ENCODE measurements at regions not wholly inside any gene's neighbourhood (a gene's known extent, or its start where the extent isn't known, plus 50 kb on each side); places are given as distances from the start of the nearest gene placed in this dataset.
"Not testable (repeated sequence)": the region's sequence is repeated elsewhere in the genome, so short reads cannot be mapped to it uniquely, and the experiment has no call there.

- Mint-ChIP-seq H3K27me3 (ENCODE audit: unreplicated experiment) (peaks cover 2% of the 10 kb centered on the region), H3K36me3 (ENCODE audit: low read depth, unreplicated experiment) (no peaks in the 10 kb centered on the region), H3K27ac (ENCODE audit: unreplicated experiment) (no peak overlapping the region), H3K4me3 (ENCODE audit: unreplicated experiment) (no peak overlapping the region), H3K9me3 (ENCODE audit: unreplicated experiment) (no peaks in the 10 kb centered on the region), H3K4me1 (ENCODE audit: unreplicated experiment) (peaks cover 11% of the 10 kb centered on the region)
- no peak for DNase-seq (ENCODE audit: low spot score)
- TF ChIP-seq CTCF (IDR thresholded peaks at IDR 0.05; ENCODE audit: unreplicated experiment): no peak
Measured at GRCh38 chr18:65606551-65607130, 144.2 kb upstream of the CDH7 start.

- H3K4me1 Mint-ChIP-seq (ENCODE audit: unreplicated experiment); H3K27me3 Mint-ChIP-seq (ENCODE audit: unreplicated experiment); H3K9me3 Mint-ChIP-seq (ENCODE audit: unreplicated experiment); H3K36me3 Mint-ChIP-seq (ENCODE audit: low read depth, unreplicated experiment); H3K4me3 Mint-ChIP-seq (ENCODE audit: unreplicated experiment); H3K27ac Mint-ChIP-seq (ENCODE audit: unreplicated experiment); DNase-seq (ENCODE audit: low spot score): not testable (repeated sequence)
Measured at GRCh38 chr18:65605352-65605751, 145.5 kb upstream of the CDH7 start.

DNA sequence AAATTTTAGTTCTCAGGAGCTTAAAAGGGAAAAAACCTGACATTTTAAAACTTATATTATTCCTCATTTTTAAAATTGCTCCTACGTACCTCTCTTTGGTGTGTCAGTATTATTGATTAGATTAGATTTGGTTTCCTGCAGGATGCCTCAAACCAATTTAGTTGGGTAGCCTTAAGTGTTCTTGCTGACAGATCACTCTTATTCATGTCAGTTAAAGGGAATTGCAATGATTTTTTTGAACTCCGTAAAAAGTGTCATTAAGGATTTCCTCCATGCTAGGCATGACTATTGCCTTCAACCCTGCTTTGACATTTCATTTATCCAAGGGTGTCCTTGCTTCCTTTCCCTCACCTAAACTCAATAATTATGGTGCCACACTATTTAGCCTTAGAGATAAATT is 149.0 kb upstream of the CDH7 start:
- H3K4me3 Mint-ChIP-seq (ENCODE audit: unreplicated experiment): no peak overlapping the region
- no peaks in the 10 kb centered on the region for H3K36me3 Mint-ChIP-seq (ENCODE audit: low read depth, unreplicated experiment)

GRCh38 chr18:65592435-65592834 is 158.4 kb upstream of the CDH7 start:
- Mint-ChIP-seq H3K27me3 (ENCODE audit: unreplicated experiment) (no peaks in the 10 kb centered on the region), H3K27ac (ENCODE audit: unreplicated experiment) (no peak overlapping the region), H3K4me1 (ENCODE audit: unreplicated experiment) (no peaks in the 10 kb centered on the region), H3K36me3 (ENCODE audit: low read depth, unreplicated experiment) (no peaks in the 10 kb centered on the region), H3K4me3 (ENCODE audit: unreplicated experiment) (no peak overlapping the region), H3K9me3 (ENCODE audit: unreplicated experiment) (no peaks in the 10 kb centered on the region)
- no peak for DNase-seq (ENCODE audit: low spot score)
- no peak for TF ChIP-seq CTCF (IDR thresholded peaks at IDR 0.05; ENCODE audit: unreplicated experiment)

More for the DNA sequence above, 149.0 kb upstream of the CDH7 start:
- no peak for DNase-seq (ENCODE audit: low spot score)
- H3K27ac Mint-ChIP-seq (ENCODE audit: unreplicated experiment): no peak overlapping the region
- H3K9me3 Mint-ChIP-seq (ENCODE audit: unreplicated experiment): no peaks in the 10 kb centered on the region
- H3K27me3 Mint-ChIP-seq (ENCODE audit: unreplicated experiment): peaks cover 2% of the 10 kb centered on the region
- TF ChIP-seq CTCF (IDR thresholded peaks at IDR 0.05; ENCODE audit: unreplicated experiment): no peak
- peaks cover 3% of the 10 kb centered on the region for H3K4me1 Mint-ChIP-seq (ENCODE audit: unreplicated experiment)

- DNase-seq (ENCODE audit: low spot score): no peak
- Mint-ChIP-seq H3K27ac (ENCODE audit: unreplicated experiment) (no peak overlapping the region), H3K27me3 (ENCODE audit: unreplicated experiment) (no peaks in the 10 kb centered on the region), H3K4me3 (ENCODE audit: unreplicated experiment) (no peak overlapping the region), H3K4me1 (ENCODE audit: unreplicated experiment) (no peaks in the 10 kb centered on the region), H3K9me3 (ENCODE audit: unreplicated experiment) (no peaks in the 10 kb centered on the region), H3K36me3 (ENCODE audit: low read depth, unreplicated experiment) (no peaks in the 10 kb centered on the region)
- no peak for TF ChIP-seq CTCF (IDR thresholded peaks at IDR 0.05; ENCODE audit: unreplicated experiment)
Measured at GRCh38 chr18:65587491-65587890, 163.3 kb upstream of the CDH7 start.

- H3K4me3 Mint-ChIP-seq (ENCODE audit: unreplicated experiment); H3K27ac Mint-ChIP-seq (ENCODE audit: unreplicated experiment); DNase-seq (ENCODE audit: low spot score); H3K4me1 Mint-ChIP-seq (ENCODE audit: unreplicated experiment); H3K27me3 Mint-ChIP-seq (ENCODE audit: unreplicated experiment); H3K36me3 Mint-ChIP-seq (ENCODE audit: low read depth, unreplicated experiment); H3K9me3 Mint-ChIP-seq (ENCODE audit: unreplicated experiment): not testable (repeated sequence)
Measured at GRCh38 chr18:65582094-65582493, 168.7 kb upstream of the CDH7 start.

Measured in endothelial cell (in vitro differentiated cells).